ENCODE measurements at regions not wholly inside any gene's neighbourhood (a gene's known extent, or its start where the extent isn't known, plus 50 kb on each side); places are given as distances from the start of the nearest gene placed in this dataset.

- no peak for DNase-seq
Measured at GRCh38 chr12:45590646-45591045, 138.9 kb upstream of the ARID2 start.

- DNase-seq, result no peak
Measured at GRCh38 chr12:45591635-45592034, 137.9 kb upstream of the ARID2 start.

GRCh38 chr12:45596366-45596765 lies 133.1 kb upstream of the ARID2 start:
- DNase-seq, result no peak

DNA sequence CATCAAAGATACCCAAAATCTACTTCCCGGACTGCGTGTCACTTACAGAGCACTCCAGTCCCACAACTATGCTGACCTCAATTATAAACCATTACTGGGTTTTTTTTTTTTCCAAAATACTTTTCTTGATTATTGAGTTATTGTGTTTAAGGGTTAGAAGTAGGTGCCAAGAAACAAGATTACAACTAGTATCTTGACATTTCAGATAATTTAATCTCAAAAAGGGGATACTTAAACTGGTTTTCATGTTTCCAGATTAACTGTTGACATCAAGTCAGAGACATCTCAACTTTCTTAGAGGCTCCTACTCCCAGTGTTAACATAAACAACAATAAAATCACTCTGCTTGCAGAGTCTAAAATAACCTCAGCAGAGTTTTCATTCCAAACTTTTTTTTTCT lies 131.2 kb upstream of the ARID2 start:
- no peak for DNase-seq

DNA sequence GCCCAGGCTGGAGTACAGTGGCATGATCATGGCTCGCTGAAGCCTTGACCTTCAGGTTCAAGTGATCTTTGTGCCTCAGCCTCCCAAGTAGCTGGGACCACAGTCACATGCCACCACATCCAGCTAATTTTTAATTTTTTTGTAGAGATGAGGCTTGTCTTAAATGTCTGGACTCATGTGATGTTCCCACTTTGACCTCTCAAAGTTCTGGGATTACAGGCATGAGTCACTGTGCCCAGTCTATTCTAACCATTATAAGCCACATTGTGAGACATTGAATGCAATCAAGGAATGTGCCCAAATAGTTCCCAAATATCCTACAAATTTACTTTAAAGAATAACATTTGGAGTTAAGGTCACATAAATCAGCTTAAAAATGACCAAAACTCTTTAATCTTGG lies 130.7 kb upstream of the ARID2 start:
- no peak for DNase-seq

- no peak for DNase-seq
Measured at GRCh38 chr12:45599196-45599595, 130.3 kb upstream of the ARID2 start.

GRCh38 chr12:45601390-45601789 lies 128.1 kb upstream of the ARID2 start:
- no peak for DNase-seq

GRCh38 chr12:45601888-45602287 lies 127.6 kb upstream of the ARID2 start:
- DNase-seq, result no peak

- no peak for DNase-seq
Measured at GRCh38 chr12:45605624-45606023, 123.9 kb upstream of the ARID2 start.

DNA sequence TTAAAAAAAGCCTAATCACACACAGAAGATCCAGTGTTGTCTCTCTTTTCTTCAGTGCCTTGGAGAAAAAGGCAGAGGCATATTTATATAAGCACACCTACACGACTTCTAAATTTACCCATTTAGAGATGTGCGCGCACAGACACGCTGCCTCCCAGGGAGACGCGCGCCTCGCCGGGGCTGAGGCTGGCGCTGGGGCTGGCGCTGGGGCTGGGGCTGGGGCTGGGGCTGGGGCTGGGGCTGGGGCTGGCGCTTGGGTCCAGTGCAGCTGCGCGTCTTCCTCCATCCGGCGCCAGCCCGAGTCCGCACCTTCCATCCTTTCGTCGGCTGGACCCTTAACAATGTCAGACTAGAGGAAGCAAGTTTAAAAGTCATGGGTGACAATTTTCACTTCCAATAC lies 118.4 kb upstream of the ARID2 start:
- DNase-seq, result no peak

DNA sequence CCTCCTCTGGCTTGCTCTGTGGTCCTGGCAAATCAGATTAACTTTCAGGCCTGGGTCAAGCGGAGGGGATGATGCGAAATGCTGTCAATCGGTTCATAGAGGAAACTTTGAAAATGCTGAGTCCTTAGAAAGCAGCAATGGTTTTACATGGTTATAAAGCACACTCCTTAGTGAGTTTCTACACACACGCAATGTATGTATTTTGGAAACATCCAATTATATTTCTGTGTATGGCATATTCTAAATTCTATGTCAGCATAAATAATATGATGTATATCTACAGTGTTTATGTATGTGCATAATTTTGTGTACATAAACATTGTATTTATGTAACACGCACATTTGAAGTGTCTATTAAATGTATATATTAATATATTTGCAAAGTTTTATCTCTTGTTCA lies 118.0 kb upstream of the ARID2 start:
- DNase-seq, result no peak

GRCh38 chr12:45612044-45612794 lies 117.3 kb upstream of the ARID2 start:
- no peak for DNase-seq

DNA sequence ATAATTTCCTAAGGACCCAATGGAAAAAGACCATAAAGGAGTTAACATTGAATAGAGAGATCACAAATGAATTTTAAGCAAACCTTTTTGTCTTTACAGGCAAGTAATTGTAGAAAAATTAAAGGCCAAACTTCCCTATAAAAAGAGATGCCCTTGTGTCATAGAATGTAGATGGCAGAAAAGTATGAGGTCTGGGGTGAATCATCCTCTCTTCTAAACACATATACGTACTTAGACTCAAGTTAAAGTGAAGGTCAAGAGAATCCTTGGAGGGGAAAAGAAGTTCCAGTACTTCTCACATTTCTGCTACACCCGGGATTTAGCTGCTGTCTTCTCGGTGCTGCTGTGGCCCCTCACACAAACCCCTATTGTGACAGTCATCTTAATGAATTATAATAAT lies 116.2 kb upstream of the ARID2 start:
- no peak for DNase-seq

GRCh38 chr12:45613855-45614254 lies 115.7 kb upstream of the ARID2 start:
- DNase-seq, result no peak

- no peak for DNase-seq
Measured at GRCh38 chr12:45615268-45615667, 114.2 kb upstream of the ARID2 start.

- no peak for DNase-seq
Measured at GRCh38 chr12:45619736-45620135, 109.8 kb upstream of the ARID2 start.

- no peak for DNase-seq
Measured at GRCh38 chr12:45621703-45622102, 107.8 kb upstream of the ARID2 start.

DNA sequence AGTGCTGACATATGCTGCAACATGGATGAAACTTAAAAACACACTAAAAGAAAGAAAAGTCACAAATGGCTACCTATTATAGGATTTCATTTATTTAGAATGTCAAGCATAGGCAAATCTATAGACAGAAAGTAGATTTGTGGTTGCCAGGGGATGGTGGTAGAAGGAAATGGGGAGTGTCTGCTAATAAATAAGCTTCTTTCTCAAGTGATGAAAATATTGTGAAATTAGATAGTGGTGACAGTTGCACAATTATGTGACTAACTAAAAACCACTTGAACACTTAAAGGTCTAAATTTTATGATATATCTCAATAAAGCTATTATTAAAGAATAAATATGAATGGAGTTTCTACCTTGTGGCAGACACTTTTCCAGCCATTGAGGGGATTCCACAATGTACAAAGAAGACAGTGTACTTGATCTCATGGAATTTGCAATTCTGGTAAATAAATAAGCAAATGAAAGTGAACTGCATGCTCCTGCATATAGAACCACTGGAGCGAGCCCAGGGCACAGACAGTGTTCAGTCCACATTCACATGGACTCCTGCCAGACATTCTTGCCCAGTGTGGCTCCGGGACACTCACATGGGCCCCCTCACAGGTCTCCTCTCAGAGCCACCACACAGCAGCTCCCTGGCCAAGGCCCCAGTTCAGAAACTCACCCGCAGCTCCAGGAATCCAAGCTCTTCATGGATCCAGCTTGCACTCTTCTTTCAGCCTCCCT lies 107.1 kb upstream of the ARID2 start:
- no peak for DNase-seq

DNA sequence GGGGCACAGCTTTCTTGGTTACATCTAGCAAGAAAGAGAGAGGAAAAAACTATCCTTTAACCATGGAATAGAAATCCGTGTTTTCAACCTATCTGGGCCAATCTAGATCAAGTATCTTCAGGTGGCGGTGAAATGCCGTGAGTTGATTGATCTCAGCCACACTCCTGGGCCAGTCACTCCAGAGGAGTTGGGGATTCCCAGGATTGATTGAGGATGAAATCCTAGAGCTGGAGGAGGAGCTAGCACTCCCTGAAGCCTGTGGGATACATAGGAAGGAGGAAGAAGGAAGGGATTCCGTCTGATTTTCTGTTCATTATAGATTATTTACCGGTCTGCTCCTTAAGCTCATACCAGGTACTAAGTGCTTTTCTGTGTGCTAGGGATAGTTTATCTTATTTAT lies 106.3 kb upstream of the ARID2 start:
- DNase-seq, result no peak

DNA sequence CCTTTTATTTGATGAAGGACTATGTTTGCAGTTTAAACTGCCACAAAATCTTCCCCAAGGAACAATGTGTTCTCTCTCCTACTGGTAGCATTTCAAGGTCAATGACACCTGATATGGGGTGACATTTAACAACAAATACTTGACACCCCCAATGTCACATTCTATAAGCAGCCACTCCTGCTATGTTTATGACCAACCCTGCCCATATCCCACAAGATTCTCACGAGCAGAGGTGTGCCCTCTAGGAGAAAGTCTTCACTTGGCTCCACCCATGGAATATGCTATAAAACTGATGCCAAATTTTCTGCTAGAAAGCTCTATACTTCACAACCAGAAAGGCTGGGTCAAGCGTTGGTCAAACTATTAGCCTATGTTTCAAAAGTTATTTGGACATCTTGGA lies 105.6 kb upstream of the ARID2 start:
- no peak for DNase-seq

DNA sequence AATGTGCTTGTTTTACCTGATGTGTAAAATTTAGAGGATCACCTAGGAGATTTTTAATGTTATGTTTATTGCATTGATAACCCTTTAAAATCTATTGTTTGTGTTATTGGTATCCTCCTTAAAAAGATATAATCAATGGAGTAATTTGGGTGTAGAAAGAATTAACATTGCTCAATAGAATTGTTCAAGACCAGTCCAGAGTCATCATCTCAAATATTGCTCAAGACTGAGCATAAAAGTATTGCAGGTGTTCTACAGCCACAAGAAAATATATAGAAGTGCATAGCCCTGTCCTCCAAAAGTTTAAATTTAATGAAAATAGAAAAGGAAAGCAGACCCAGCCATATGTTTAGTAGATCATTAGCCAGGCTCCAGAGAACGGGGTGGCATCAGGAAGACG lies 102.5 kb upstream of the ARID2 start:
- DNase-seq, result no peak

DNA sequence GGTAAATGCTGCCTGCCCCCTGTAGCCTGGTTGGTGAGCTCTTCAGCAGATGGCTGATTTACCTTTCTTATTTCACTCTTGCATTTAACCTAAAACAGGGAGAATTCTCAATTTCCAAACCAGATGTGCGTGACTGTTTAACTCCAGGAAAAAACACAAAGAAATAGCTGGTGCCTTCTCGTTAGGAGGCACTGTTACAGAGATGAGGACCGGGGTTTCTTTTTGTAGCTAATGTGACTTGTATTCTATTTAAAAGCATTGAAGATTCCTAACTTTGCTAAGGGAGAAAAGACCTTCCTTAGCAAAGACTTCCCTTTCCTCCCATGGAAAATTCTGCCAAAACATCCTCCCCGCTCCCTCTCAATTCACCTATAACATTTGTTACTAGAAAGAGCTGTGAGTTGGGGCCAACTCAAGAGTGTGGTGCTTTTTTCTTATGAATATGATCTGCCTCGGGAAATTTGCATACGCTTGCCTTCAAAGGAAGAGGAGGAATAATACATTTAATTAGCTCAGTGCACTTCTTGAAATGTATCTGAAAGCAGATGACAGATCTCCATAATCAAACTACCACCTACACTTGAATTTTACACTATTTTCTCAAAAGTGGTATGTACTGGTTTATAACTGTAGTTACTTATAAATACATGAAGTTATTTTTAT lies 102.0 kb upstream of the ARID2 start:
- no peak for DNase-seq

DNA sequence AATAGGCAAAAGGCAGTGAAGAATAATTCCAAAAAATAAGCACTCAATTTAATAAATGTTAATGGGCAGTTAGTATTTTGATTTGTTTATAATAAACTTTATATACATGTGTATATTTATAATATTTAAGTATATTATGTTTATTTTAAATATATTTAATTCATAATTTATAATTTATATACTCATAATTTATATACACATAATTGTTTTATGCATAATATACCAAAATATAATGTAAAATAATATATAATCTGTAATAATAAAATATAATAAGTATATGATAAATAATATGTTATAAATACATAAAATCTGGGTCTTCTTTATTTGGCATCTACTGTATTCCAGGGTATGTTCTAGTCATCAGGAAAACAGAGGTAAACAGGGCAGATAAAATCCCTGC lies 100.2 kb upstream of the ARID2 start:
- no peak for DNase-seq

DNA sequence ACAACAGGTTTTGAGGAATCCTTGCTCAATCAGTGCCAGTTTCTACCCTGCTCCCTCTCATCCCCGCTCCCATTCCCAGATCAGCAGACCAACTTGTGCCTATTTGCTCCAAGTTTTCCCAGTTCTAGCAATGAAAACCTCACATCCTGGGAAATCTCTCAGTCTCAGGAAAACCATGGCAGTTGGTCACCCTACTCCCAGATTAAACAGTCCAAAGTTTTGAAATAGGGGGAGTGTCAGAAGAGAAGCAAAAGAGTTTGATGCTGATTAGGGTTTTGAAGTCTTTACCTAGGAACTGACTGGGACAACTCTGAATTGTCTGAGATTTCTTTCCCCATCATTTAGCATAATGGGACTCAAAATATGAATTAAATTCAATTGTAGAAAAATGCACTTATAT lies 95.8 kb upstream of the ARID2 start:
- DNase-seq, result no peak
